NCI-H345 treated with DMSO at 0.1 percent for 48 hours (cell line): ENCODE measurements at regions not wholly inside any gene's neighbourhood (a gene's known extent, or its start where the extent isn't known, plus 50 kb on each side); places are given as distances from the start of the nearest gene placed in this dataset.

Experiments used
- DNase-seq: peaks from one replicate; lab custom pipeline; 2025; ENCODE audit not compliant: unreplicated experiment; lab: John Stamatoyannopoulos, UW

GRCh38 chr12:13318231-13319015 is 121.9 kb downstream of the EMP1 start:
- no peak for DNase-seq

- DNase-seq, result no peak
These were observed 120.2 kb downstream of the EMP1 start for GRCh38 chr12:13316587-13317246.

GRCh38 chr12:13313886-13314285 is 117.4 kb downstream of the EMP1 start:
- DNase-seq, result no peak

- no peak for DNase-seq
These were observed 115.0 kb downstream of the EMP1 start for GRCh38 chr12:13311551-13311950.

- DNase-seq, result no peak
These were observed 110.8 kb downstream of the EMP1 start for GRCh38 chr12:13307143-13307816.

- DNase-seq, result peak; percentile 36
These were observed 108.4 kb downstream of the EMP1 start for GRCh38 chr12:13304924-13305323.

- DNase-seq, result no peak
These were observed 102.9 kb downstream of the EMP1 start for GRCh38 chr12:13299457-13299856.

GRCh38 chr12:13293096-13293495 is 96.6 kb downstream of the EMP1 start:
- no peak for DNase-seq

- no peak for DNase-seq
These were observed 93.2 kb downstream of the EMP1 start for GRCh38 chr12:13289653-13290289.

GRCh38 chr12:13288937-13289652 is 92.6 kb downstream of the EMP1 start:
- DNase-seq, result peak; percentile 32

GRCh38 chr12:13288501-13288900 is 92.0 kb downstream of the EMP1 start:
- no peak for DNase-seq

- DNase-seq, result no peak
These were observed 87.3 kb downstream of the EMP1 start for GRCh38 chr12:13283867-13284266.

GRCh38 chr12:13282861-13283260 is 86.3 kb downstream of the EMP1 start:
- DNase-seq, result no peak

- peak; percentile 73 for DNase-seq
These were observed 81.8 kb downstream of the EMP1 start for GRCh38 chr12:13278249-13278787.

GRCh38 chr12:13277293-13277692 is 80.8 kb downstream of the EMP1 start:
- peak; percentile 61 for DNase-seq

- DNase-seq, result no peak
These were observed 78.9 kb downstream of the EMP1 start for GRCh38 chr12:13275241-13276085.

GRCh38 chr12:13273850-13274249 is 77.3 kb downstream of the EMP1 start:
- no peak for DNase-seq

GRCh38 chr12:13273097-13273496 is 76.6 kb downstream of the EMP1 start:
- no peak for DNase-seq

- DNase-seq, result no peak
These were observed 74.3 kb downstream of the EMP1 start for GRCh38 chr12:13270817-13271216.
